GM18519 (cell line): ENCODE measurements at regions not wholly inside any gene's neighbourhood (a gene's known extent, or its start where the extent isn't known, plus 50 kb on each side); places are given as distances from the start of the nearest gene placed in this dataset.

ENCODE experiments used
- ATAC-seq: cut with Tn5 transposase; IDR thresholded peaks from one replicate; pipeline ENCODE4 v1.9.1; 2021; ENCODE audit warnings: mild to moderate bottlenecking, moderate library complexity; ENCODE audit not compliant: unreplicated experiment, low FRiP score

GRCh38 chr14:96723946-96724345 is 73.2 kb upstream of the VRK1 start:
- no peak for ATAC-seq

GRCh38 chr14:96725232-96725631 is 72.0 kb upstream of the VRK1 start:
- ATAC-seq, result no peak

GRCh38 chr14:96727073-96727472 is 70.1 kb upstream of the VRK1 start:
- ATAC-seq, result no peak

GRCh38 chr14:96727491-96727890 is 69.7 kb upstream of the VRK1 start:
- no peak for ATAC-seq

GRCh38 chr14:96727980-96728717 is 69.0 kb upstream of the VRK1 start:
- no peak for ATAC-seq

- ATAC-seq, result no peak
Measured at GRCh38 chr14:96729889-96730288, 67.3 kb upstream of the VRK1 start.

GRCh38 chr14:96730386-96730785 is 66.8 kb upstream of the VRK1 start:
- no peak for ATAC-seq

GRCh38 chr14:96734076-96734622 is 63.0 kb upstream of the VRK1 start:
- ATAC-seq, result no peak

GRCh38 chr14:96735526-96735925 is 61.7 kb upstream of the VRK1 start:
- no peak for ATAC-seq

- ATAC-seq, result no peak
Measured at GRCh38 chr14:96736439-96736838, 60.7 kb upstream of the VRK1 start.

- ATAC-seq, result no peak
Measured at GRCh38 chr14:96737881-96738280, 59.3 kb upstream of the VRK1 start.

- ATAC-seq, result no peak
Measured at GRCh38 chr14:96739200-96739910, 57.8 kb upstream of the VRK1 start.

- no peak for ATAC-seq
Measured at GRCh38 chr14:96741151-96741977, 55.8 kb upstream of the VRK1 start.

GRCh38 chr14:96744262-96744661 is 52.9 kb upstream of the VRK1 start:
- ATAC-seq, result no peak

- ATAC-seq, result no peak
Measured at GRCh38 chr14:96745500-96746051, 51.6 kb upstream of the VRK1 start.

GRCh38 chr14:96746101-96746500 is 51.1 kb upstream of the VRK1 start:
- no peak for ATAC-seq

GRCh38 chr14:96747006-96747405 is 50.2 kb upstream of the VRK1 start:
- no peak for ATAC-seq
